GM21360 (cell line): ENCODE measurements at regions not wholly inside any gene's neighbourhood (a gene's known extent, or its start where the extent isn't known, plus 50 kb on each side); places are given as distances from the start of the nearest gene placed in this dataset.

Experiments
- ATAC-seq: cut with Tn5 transposase; IDR thresholded peaks from one replicate; pipeline ENCODE4 v1.9.1; 2021; ENCODE audit warnings: mild to moderate bottlenecking, moderate library complexity; ENCODE audit not compliant: unreplicated experiment

DNA sequence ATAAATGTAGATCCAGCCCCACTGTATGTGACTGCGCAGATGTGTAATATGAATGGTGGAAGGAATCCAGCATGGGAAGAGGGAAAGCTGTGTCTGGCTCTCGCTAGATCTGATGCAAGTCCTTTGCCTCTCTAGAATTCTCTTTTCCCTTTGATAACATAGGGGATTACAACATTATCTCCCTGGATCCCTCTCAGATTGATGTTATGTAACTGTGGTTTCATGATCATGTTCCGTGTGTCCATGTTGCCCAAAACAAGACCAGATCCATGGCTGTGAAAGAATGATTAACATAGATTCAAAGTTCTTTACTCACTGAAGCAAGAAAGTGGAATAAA is 184.0 kb upstream of the UBL3 start:
- no peak for ATAC-seq

DNA sequence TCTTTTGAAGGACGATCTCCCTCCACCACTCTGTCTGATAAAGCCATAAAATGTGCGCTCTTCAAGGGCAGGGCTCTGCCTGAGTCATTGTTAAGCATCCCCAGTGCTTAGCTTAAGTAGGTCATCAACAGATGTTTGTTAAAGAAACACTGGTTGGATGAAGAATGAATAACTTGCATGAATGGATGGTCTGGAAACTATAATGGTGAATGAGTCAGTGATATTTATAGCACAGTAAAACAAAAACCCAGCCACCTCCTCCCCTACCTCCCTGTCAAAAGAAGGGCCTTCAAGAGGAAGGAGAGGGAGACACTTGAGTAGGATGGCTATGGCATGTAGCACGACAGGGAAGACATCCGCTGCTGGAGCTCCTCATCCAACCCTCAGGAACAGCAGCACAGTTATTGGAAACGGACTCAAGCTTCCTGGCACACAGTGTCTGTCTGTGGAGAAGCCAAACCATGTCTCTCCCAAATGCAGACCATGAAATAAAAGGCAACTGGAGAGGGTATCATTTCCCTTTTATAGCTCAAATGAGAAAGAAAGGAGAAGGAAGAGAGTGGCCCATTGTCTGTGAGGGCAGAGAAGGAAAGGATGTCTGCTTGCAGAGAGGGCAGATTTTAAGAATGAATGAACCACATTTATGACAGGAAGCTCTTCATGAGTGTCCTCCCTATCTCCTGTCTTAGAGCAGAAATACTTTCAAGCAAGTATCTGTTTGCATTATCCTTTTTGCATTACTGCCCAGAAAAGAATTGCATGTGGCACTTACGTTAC is 183.5 kb upstream of the UBL3 start:
- no peak for ATAC-seq

DNA sequence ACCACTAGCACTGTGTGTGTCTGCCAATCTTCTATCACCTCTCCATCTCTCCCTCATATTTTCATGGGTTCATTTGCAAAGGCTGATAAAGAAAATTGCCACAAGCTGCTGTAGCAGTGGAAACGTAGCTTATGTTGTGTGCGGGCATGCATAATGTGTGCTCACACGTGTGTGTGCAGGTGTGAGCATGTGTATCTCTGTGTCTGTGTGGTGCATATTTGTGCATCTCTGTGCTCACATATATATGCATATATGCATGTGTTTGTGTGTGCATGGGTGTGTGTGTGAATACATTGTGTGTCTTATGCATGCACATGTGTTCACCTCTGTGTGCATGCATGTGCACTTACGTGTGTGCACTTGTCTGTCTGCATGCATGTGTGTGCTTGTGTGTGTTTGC is 181.8 kb upstream of the UBL3 start:
- no peak for ATAC-seq

DNA sequence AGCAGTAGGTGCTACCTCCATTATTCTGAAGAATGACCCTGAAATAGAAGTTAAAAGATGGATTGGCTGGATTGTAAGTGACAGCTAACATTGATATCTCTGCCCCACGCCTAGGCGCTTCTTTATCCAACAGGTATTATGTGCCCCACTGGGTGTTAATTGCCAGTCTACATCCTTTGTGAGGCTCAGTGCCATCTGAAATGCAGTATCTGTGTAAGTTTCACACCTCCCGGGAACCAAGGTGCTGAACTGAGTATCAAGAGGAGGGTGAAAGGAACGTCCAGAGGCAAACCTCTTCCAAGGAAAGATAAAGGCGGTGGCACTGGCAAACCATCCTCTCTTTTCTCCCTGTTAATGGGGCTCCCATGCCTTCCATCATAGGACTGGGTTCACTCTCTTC is 181.1 kb upstream of the UBL3 start:
- ATAC-seq: no peak

DNA sequence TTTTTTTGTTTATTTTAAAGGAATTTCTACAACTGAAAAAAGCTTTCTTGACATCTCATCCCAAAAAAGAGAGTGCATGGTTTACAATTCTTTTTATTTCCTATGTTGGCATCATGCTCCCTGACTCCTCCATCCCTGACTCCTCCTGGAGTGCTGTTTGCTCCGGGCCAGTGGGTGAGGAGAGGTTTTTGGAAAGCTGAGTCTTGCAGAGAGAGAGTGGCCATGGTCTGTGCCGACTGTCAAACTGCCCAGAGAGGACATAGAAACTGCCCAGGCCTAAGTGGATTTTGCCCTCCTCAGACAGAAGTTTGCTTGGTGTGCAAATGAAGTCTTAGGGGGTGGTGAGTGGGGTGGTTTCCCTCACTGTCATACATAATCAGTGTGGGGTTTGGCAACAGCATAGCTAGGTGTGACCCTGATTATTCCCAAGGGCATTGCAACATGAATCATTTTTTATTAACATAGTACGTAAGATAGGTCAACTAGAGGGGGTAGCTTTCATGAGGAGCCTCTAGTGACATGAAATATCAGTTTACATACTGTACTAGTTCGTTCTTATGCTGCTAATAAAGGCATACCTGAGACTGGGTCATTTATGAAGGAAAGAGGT is 179.8 kb upstream of the UBL3 start:
- no peak for ATAC-seq

DNA sequence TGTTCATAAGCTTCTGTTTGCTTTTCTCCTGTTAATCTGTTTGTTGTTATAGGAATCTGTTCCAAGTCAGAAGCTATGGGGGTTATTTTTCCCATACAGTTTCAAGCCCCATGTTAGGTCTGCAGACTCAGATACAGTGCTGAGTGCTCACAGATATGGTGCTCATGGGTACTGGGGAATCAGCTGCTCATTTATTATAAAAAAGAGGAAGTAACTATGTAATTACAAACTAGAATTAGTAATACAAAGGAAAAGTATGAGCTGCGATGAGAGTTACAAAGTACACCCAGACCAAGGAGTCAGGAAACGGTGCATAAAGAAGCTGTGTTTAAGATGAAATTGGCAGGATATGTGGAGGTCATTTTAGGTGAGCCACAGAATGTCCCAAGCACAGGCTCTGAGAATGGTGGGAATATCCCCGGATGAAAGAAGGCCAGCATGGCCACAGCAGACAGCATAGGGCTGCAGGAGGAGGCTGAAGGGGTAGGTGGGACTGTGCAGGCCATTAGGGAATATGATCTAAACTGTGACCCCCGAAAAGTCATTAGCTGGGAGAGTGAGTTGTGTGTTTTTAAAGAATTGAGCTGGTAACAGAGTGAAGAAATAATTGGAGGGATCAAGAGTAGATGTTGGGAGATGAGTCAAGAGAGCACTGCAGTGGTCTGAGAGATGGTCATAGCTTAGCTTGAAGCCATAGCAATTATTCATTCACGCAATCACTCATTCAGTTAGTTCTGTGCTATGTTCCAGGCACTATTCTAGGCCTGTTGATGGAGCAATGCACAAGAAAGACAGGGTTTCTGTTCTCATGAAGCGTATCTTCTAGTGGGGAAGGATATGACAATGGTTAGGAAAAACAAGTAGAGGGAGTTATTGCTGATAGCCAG is 177.4 kb upstream of the UBL3 start:
- ATAC-seq: no peak

DNA sequence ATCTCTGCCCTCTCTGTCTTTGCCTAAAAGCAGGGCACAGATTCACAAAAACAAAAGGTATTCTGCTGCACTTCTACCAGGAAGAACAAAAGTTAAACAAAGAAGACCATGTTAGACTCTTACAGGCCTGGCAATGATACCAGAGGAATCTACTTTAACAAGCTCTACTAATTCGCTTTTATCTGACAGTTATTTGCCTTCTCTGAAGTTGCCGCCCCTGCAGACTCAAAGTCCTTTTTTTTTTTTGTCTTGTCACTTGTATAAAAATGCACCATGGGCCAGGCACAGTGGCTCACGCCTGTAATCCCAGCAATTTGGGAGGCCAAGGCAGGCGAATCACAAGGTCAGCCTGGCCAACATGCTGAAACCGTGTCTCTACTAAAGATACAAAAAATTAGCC is 176.5 kb upstream of the UBL3 start:
- no peak for ATAC-seq

DNA sequence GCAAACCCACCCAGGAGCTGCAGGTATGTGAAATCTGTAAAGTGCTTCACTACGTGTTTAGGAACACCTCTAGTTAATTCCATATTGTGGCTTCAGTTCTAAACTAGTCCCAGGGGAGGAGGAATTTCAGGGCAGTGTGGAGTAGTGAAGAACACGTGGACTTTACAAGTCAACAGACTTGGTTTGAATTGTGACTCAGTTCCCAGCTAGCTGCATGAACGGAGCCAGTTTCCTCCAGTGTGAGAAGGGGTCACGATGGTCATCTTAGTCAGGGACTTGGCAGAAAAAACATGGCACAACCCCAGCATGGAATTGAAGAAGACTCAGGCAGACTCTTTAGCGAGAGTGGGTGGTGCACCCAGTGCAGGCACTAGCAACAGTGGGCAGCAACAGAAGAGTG is 175.7 kb upstream of the UBL3 start:
- ATAC-seq: no peak

DNA sequence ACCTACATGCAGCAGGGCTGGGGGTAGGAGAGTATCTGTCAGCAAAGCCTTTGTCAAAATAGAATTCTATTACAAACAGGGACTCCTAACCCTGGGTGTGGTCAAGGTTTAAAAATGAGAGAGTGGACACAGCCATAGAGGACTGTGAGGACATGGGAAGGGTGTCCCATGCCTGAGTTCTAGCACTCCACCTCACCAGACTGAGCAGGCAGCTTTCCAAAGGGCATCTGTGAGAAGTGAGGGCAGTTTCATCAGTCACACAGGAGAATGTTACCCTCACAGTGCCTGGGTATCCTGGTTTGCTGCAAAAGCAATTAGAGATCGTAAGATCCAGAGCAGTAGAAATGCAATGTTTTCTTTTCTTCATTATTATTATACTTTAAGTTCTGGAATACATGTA is 174.9 kb upstream of the UBL3 start:
- ATAC-seq: no peak

DNA sequence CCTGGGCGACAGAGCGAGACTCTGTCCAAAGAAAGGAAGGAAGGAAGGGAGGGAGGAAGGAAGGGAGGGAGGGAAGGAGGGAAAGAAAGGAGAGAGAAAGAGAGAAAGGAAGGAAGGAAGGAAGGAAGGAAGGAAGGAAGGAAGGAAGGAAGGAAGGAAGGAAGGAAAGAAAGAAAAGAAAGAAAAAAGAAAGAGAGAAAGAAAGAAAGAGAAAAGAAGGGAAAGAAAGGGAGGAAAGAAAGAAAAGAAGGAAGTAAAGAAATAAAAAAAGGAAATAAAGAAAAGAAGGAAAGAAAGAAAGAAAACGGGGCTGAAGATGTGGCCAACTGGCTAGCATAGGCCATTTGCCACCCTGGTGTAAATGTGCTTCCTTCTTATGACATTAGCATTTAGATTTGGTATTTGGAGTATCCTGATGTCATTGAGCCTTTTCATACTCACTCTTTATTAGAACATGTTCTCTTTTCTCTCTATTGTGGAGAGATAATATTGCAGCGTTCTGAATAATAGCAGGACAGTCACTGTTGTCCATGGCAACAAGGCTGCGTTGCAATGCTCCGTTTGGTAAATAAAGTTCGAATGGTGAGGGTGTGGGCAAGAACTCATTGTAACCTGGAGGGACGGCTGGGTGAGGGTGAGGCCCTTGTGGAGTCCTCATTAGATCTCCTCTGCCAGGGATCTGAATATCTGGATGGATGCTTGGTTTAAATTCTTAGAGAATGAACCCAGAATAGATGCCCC is 173.9 kb upstream of the UBL3 start:
- ATAC-seq: no peak

DNA sequence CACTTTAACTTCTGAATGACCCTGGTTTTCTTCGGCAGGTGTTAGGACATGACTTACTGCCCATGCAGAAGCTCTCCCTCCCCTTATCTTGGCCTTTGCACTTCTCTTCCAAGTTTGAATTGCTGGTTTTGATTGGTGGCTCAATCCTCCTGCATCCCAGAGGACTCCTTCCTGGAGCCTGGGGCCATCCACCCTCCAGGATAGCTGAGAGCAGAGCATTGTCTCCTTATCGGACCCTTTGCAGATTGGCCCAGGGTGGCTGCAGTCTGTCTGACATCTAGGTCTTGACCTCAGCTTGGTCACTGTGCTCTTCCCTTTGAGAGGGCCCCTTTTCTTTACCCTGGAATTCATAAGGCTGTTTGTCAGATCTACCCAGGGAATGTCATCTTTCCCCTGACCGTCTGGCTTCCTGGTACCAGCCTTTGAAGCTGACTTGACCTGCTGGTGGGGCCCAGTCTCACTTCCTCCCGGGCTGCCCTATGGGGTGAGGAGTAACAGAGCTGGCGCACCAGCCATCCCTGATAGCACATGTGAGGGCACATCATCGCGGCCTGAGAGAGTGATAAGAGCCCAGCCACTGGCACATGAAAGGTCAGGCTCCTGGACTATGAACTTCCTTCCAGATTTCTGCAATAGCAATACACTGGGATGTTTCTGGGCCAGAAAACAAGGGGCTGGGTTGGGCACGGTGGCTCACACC is 172.9 kb upstream of the UBL3 start:
- no peak for ATAC-seq

DNA sequence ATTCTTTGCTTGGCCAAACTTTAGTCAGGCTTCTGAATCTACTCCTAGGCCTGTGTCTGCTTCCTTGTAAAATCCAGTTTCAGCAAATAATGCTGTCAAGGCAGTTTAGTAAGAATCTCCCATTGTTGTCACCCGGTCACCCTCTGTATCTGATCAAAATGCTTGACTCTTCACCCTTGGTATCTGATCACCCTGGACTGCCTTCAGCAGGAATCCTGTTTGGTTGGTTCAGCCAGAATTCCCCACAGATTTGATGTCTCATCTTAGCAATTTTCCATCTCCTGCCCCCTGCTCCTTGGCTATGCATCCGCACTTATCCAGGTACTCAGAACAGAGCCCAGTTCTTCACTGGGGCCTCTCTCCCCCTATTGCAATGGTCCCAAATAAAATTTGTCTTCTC is 172.4 kb upstream of the UBL3 start:
- ATAC-seq: no peak

DNA sequence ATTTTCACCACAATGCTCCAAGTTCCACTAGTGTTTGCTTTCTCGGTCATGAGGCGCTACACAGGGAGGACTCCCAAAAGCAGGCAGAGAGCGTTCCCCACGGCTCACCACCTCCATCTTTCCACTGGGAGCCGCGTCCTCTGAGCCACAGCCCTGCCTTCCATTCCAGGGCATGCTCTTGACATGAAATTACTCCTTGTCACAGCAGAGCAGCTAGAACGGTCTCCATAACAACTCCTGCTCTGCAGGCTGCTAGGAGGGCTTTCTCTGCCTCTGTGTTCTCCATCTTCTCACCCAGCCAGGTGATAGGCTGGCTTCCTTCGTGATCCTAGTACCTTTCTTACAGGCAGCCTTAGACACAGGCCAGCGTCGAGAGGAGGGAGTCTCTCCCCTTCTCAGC is 171.8 kb upstream of the UBL3 start:
- ATAC-seq: no peak

DNA sequence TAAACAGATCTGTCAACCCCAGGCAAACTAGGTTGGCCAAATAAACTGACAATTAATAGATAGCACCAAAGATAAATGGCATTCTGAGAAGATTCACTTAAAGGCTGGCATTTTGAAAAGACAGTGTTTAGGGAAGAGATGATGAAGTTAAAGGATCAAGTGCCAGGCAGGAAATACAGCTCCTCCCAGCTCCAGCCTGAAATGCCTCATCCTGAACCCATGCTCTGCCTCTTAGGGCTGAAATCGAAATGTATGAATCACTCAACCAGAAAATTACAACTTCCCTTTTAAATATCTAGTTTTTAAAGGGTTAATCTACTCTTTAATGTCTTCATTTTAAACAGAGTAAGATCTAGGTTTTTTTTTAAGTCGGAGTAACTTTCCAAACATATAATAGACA is 171.2 kb upstream of the UBL3 start:
- no peak for ATAC-seq

DNA sequence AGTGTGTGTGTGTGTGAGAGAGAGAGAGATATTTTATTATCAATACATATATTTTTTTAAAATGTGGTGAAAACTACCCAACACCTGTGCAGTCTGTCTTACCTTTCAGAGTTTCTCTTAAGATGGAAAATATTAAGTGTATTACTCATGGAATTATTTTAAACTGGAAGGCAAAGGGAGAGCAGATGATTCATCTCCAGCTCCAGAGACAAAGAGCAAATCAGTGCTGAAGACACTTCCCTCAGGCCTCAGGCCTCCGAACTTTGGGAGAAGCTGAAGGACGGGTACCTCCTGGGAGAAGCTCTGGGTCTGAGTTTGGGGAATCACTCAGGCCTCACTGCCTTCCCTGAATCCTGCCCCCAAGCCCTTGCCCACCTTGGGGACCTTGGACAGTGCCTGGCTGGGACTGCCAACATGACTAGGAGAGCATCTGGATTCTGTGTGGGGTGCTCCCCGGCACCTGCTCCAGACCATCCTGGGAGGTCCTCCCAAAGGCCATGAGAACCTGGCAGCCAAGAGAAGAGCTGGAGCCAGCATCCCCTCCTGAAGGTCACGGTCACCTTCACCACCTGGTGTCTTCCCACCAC is 170.4 kb upstream of the UBL3 start:
- no peak for ATAC-seq

DNA sequence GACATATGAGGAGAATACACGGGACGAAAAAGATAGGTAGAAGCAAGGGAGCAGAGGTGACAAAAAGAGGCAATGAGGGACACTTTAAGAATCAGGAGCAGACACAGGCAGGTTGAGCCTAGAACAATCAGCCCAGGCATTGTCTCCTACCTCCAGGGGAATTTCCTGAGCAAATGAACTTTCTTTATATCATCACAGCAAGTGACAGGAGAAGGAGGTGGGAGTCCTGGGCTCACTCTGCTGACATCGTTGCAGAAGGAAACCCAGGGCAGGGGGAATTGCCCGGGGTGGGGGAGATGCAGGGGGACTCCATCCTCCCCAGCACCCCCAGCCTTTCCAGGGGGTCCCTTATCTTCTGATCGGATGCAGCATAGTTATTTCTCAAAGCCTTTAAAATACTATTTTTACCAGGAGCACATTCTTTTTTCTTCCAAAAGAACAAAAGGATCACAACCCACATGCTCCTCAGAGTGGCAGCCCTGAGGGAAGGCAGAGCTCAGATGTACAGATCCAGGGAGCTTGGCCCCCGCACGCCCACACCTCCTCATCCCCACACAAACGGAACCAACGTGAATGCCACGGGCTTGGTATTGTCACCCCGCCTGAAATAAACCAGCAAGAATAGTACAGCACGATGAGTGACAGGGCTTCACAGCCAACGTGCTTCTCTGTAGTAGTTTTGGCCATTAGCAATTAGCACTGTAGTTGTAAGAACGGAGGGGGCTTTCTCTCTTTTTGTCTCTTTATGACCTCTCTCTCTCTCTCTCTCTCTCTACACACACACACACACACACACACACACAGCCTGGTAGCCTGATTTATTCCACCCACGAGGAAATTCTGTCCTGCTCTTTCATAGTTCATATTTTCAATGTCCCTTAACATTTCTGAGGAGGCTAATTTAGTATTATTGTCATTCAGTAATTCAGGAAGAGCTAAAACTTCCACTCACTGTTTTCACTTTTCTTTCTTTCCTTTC is 169.5 kb upstream of the UBL3 start:
- ATAC-seq: no peak

DNA sequence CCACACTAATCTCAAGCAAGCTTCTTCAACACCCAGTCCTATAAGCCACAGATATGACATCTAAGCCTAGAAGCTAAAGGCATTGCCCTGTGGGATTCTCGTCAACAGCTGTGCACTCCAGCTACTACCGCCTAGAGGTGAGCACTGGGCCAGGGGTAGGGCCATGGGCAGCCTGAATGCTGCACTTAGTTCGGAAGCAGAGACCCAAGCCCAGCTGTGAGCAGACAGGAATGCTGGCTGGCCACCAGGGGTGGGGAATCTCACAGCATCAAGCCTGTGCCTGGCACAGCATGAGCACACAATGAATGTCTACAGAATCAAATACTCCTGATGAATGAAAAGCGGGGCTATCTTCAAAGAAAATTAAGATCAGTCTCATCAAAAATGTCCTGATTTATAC is 167.5 kb upstream of the UBL3 start:
- no peak for ATAC-seq

DNA sequence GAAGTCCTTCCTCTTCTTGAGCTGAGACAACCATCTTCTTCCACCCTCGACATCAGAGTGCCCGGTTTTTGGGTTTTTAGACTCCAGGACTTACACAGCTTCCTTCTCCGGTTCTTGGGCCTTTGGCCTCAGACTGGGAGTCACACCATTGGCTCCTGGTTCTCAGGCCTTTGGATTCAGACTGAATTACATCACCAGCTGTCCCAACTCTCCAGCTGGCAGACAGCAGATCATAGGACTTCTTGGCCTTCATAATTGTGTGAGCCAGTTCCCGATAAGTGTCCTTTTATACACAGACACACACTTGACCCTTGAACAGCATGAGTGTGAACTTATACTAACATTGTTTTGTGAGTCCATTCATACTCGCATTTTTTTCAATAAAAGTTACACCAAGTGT is 166.0 kb upstream of the UBL3 start:
- ATAC-seq: no peak

DNA sequence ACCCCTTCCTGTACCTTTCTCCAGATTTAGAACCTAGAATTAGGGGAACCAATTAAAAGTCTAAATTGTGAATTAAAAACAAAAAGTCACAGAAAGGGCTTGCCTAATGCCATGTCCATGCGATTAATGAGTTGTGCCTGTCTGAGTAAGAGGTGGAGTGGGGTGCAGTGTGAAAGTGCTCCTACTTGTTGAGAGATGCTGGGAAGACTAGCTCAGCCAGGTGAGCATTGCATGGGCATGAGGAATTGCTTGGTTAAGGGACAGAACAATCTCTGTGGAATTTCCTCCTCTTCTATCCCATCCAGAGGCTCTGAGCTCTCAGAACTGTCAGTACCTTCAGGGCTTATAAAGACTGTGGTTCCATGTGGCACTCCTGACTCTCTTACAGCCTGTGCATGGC is 159.0 kb upstream of the UBL3 start:
- no peak for ATAC-seq
